PC-3 (cell line): ENCODE measurements at regions not wholly inside any gene's neighbourhood (a gene's known extent, or its start where the extent isn't known, plus 50 kb on each side); places are given as distances from the start of the nearest gene placed in this dataset.

ENCODE experiments used
- ATAC-seq: fragments of 200-7000 bp; cut with Tn5 transposase; 2 replicates; pipeline ENCODE4 v1.9.1; 2020; ENCODE audit warnings: mild to moderate bottlenecking, moderate library complexity
- BruUV-seq: library from RNA; stranded (reverse); fragments of 400-500 nt; replicated peaks from 2 replicates; lab custom pipeline; 2021; lab: Mats Ljungman, UMichigan
- CTCF ChIA-PET: fragments of 300-600 bp; sonication (Branson Sonifier 250); formaldehyde crosslinking; loops from one replicate; lab custom pipeline; 2022; ENCODE audit warnings: antibody characterized with exemption; lab: Charles Lee
- POLR2A ChIA-PET: fragments of 300-600 bp; sonication (Branson Sonifier 250); formaldehyde crosslinking; loops from one replicate; lab custom pipeline; 2022; ENCODE audit warnings: antibody characterized with exemption; ENCODE audit not compliant: unreplicated experiment; lab: Charles Lee
- DNase-seq: peaks from one replicate; pipeline ENCODE4 v3.0.0-alpha.2; 2015
- H2AFZ ChIP-seq: fragments of 300-600 bp; sonication (generic); 2 replicates; pipeline ENCODE4 v1.6.0; 2016; ENCODE audit warnings: antibody characterized with exemption, low read length
- H3F3A ChIP-seq: fragments of 300-600 bp; sonication (generic); one replicate; pipeline ENCODE4 v1.6.0; 2017; ENCODE audit warnings: antibody characterized with exemption, low read length, control low read depth, mild to moderate bottlenecking; ENCODE audit not compliant: unreplicated experiment
- H3K27ac ChIP-seq: fragments of 300-600 bp; sonication (generic); 2 replicates; pipeline ENCODE4 v1.5.1; 2016; ENCODE audit warnings: mild to moderate bottlenecking, low read length
- H3K27me3 ChIP-seq: fragments of 300-600 bp; sonication (generic); 2 replicates; pipeline ENCODE4 v1.6.1; 2016; ENCODE audit warnings: low read length, mixed read lengths
- H3K36me3 ChIP-seq: fragments of 300-600 bp; sonication (generic); 2 replicates; pipeline ENCODE4 v1.6.1; 2016; ENCODE audit warnings: low read depth, mixed run types, low read length, mixed read lengths
- H3K4me1 ChIP-seq: fragments of 300-600 bp; sonication (generic); 2 replicates; pipeline ENCODE4 v1.5.1; 2016; ENCODE audit warnings: low read length; ENCODE audit not compliant: insufficient read depth
- H3K4me2 ChIP-seq: fragments of 300-600 bp; sonication (generic); 2 replicates; pipeline ENCODE4 v1.6.0; 2016; ENCODE audit warnings: low read length
- H3K4me3 ChIP-seq: fragments of 300-600 bp; sonication (generic); 2 replicates; pipeline ENCODE4 v1.5.1; 2016; ENCODE audit warnings: mild to moderate bottlenecking, low read length, mixed read lengths
- H3K79me2 ChIP-seq: fragments of 300-600 bp; sonication (generic); 2 replicates; pipeline ENCODE4 v1.6.1; 2017; ENCODE audit warnings: low read length, mixed read lengths
- H3K9ac ChIP-seq: fragments of 300-600 bp; sonication (generic); 2 replicates; pipeline ENCODE4 v1.6.0; 2016; ENCODE audit warnings: mild to moderate bottlenecking, low read length
- H3K9me2 ChIP-seq: fragments of 300-600 bp; sonication (generic); replicated peaks from 2 replicates; pipeline ENCODE4 v1.6.1; 2016; ENCODE audit warnings: mixed run types, low read length, mixed read lengths
- H3K9me3 ChIP-seq: fragments of 300-600 bp; sonication (generic); 2 replicates; pipeline ENCODE4 v1.6.1; 2016; ENCODE audit warnings: low read length, mixed read lengths
- H4K20me1 ChIP-seq: fragments of 300-600 bp; sonication (generic); 2 replicates; pipeline ENCODE4 v1.6.1; 2016; ENCODE audit warnings: low read length, mixed read lengths
- CTCF ChIP-seq: fragments of 300-600 bp; sonication (generic); conservative IDR thresholded peaks from 2 replicates; pipeline ENCODE4 v1.5.1; 2017; ENCODE audit warnings: antibody characterized with exemption, low read depth, mild to moderate bottlenecking, low read length
- EZH2 ChIP-seq: fragments of 300-600 bp; sonication (generic); IDR thresholded peaks from one replicate; pipeline ENCODE4 v1.6.1; 2017; ENCODE audit warnings: antibody characterized with exemption, mild to moderate bottlenecking, low read length; ENCODE audit not compliant: unreplicated experiment
- EZH2phosphoT487 ChIP-seq: fragments of 300-600 bp; sonication (generic); IDR thresholded peaks from 2 replicates; pipeline ENCODE4 v1.6.1; 2018; ENCODE audit warnings: mild to moderate bottlenecking, antibody characterized with exemption, low read length, borderline replicate concordance
- intact Hi-C: fragments of 100-400 bp; cut with micrococcal nuclease; formaldehyde crosslinking; loops from 2 replicates; pipeline ENCODE4 v1.9.0; 2023

DNA sequence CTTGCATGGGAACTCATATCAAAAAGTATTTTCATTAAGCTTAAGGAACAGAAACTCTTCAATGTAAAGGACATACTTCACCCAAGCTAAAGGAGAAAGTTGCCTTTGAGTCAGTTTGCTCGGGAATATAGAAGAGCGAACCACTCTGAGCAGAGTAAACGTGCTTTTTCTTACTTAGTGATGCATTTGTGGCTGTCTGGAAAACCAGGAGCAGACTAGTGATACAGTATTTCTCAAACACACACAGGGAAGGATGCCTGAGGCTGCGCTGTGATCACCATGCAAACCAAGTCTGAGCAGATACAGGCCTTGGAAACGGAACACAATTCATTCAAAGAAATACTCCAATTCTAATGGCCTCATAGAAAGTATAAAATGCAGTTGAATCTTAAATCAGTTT, 121.0 kb upstream of the CDIN1 start:
- DNase-seq (no peak), ATAC-seq (no peak)
- CTCF ChIA-PET: no interaction called here
- Histone ChIP-seq H3K9me2 (no peaks in the 10 kb centered on the region), H3K27me3 (no peaks in the 10 kb centered on the region), H2AFZ (no peak overlapping the region), H4K20me1 (no peaks in the 10 kb centered on the region), H3K4me3 (no peak overlapping the region), H3K9ac (no peak overlapping the region), H3K79me2 (no peaks in the 10 kb centered on the region), H3K4me1 (no peaks in the 10 kb centered on the region), H3K27ac (no peak overlapping the region), H3K4me2 (no peak overlapping the region), H3F3A (no peaks in the 10 kb centered on the region), H3K9me3 (no peaks in the 10 kb centered on the region), H3K36me3 (no peaks in the 10 kb centered on the region)
- POLR2A ChIA-PET: no interaction called here
- BruUV-seq: no TSS peak
- TF ChIP-seq EZH2 (no peak), CTCF (no peak), EZH2phosphoT487 (no peak)
- intact Hi-C loops: no loop called here

DNA sequence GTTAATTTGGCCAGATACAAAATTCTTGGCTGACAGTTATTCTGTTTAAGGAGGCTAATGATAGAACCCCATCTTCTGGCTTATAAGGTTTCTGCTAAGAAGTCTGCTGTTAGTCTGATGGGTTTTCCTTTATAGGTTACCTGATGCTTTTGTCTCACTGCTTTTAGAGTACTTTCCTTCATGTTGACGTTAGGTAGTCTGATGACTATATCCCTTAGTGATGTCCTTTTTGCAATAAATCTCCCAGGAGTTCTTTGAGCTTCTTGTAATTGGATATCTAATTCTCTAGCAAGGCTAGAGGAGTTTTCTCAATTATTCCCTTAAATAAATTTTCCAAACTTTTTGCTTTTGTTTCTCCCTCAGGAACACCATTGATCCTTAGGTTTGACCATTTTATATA, 114.1 kb upstream of the CDIN1 start:
- Histone ChIP-seq H3K27ac (no peak overlapping the region), H3K4me2 (no peak overlapping the region), H3F3A (no peaks in the 10 kb centered on the region), H4K20me1 (no peaks in the 10 kb centered on the region), H2AFZ (no peak overlapping the region), H3K4me3 (no peak overlapping the region), H3K36me3 (no peaks in the 10 kb centered on the region), H3K4me1 (no peaks in the 10 kb centered on the region), H3K9me2 (no peaks in the 10 kb centered on the region), H3K27me3 (no peaks in the 10 kb centered on the region), H3K9me3 (no peaks in the 10 kb centered on the region), H3K79me2 (no peaks in the 10 kb centered on the region), H3K9ac (no peak overlapping the region)
- DNase-seq (peak; percentile 20), ATAC-seq (no peak)
- TF ChIP-seq EZH2: no peak
- no peak for TF ChIP-seq CTCF
- TF ChIP-seq EZH2phosphoT487: no peak
- intact Hi-C loops: no loop called here
- ChIA-PET POLR2A (interaction anchor here (0.5 kb wide), 1 partner anchor 733 kb away, joined by 3 read pairs; no protein-coding TSS in a partner anchor), CTCF (no interaction called here)
- no TSS peak for BruUV-seq

GRCh38 chr15:36468746-36469145, 110.7 kb upstream of the CDIN1 start:
- CTCF ChIA-PET: no interaction called here
- intact Hi-C loops: no loop called here

More at GRCh38 chr15:36468746-36469145, 110.7 kb upstream of the CDIN1 start:
- Histone ChIP-seq H3K4me3 (no peak overlapping the region), H3K27ac (no peak overlapping the region), H4K20me1 (no peaks in the 10 kb centered on the region), H3K9me3 (no peaks in the 10 kb centered on the region), H3K9ac (no peak overlapping the region), H3F3A (no peaks in the 10 kb centered on the region), H3K4me1 (no peaks in the 10 kb centered on the region), H3K79me2 (no peaks in the 10 kb centered on the region), H3K4me2 (no peak overlapping the region), H3K36me3 (no peaks in the 10 kb centered on the region), H2AFZ (peak overlapping the region; percentile 26; the same call in 1 of the 2 replicates), H3K27me3 (no peaks in the 10 kb centered on the region), H3K9me2 (no peaks in the 10 kb centered on the region)
- DNase-seq: no peak
- POLR2A ChIA-PET: no interaction called here
- ATAC-seq: no peak
- TF ChIP-seq CTCF (no peak), EZH2phosphoT487 (no peak), EZH2 (no peak)
- no TSS peak for BruUV-seq
